Inflammatory macrophage treated with lipopolysaccharide for 4 hours (primary cell): ENCODE measurements at regions not wholly inside any gene's neighbourhood (a gene's known extent, or its start where the extent isn't known, plus 50 kb on each side); places are given as distances from the start of the nearest gene placed in this dataset.

ENCODE experiments used
- DNase-seq: peaks from one replicate; pipeline ENCODE4 v3.0.0-alpha.2; 2020

GRCh38 chr6:125499535-125499934, 197.8 kb upstream of the HDDC2 start:
- DNase-seq: no peak

GRCh38 chr6:125503181-125503580, 201.4 kb upstream of the HDDC2 start:
- DNase-seq: no peak

- no peak for DNase-seq
Observed at GRCh38 chr6:125507987-125508655, 206.4 kb upstream of the HDDC2 start.

GRCh38 chr6:125508793-125509192, 207.0 kb upstream of the HDDC2 start:
- DNase-seq: no peak

GRCh38 chr6:125509477-125509876, 207.7 kb upstream of the HDDC2 start:
- DNase-seq: no peak

GRCh38 chr6:125510405-125510804, 208.6 kb upstream of the HDDC2 start:
- DNase-seq: no peak

GRCh38 chr6:125511809-125512396, 210.1 kb upstream of the HDDC2 start:
- no peak for DNase-seq

GRCh38 chr6:125512621-125513020, 210.9 kb upstream of the HDDC2 start:
- DNase-seq: no peak

- no peak for DNase-seq
Observed at GRCh38 chr6:125513978-125514377, 212.2 kb upstream of the HDDC2 start.

- no peak for DNase-seq
Observed at GRCh38 chr6:125516644-125517043, 214.9 kb upstream of the HDDC2 start.

GRCh38 chr6:125519367-125519766, 217.6 kb upstream of the HDDC2 start:
- DNase-seq: no peak

- DNase-seq: no peak
Observed at GRCh38 chr6:125524356-125524755, 222.6 kb upstream of the HDDC2 start.

- no peak for DNase-seq
Observed at GRCh38 chr6:125526007-125526720, 223.3 kb upstream of the HEY2 start.

GRCh38 chr6:125528621-125529041, 220.8 kb upstream of the HEY2 start:
- no peak for DNase-seq

- DNase-seq: no peak
Observed at GRCh38 chr6:125529061-125529460, 220.4 kb upstream of the HEY2 start.

GRCh38 chr6:125533710-125534397, 215.6 kb upstream of the HEY2 start:
- DNase-seq: no peak

- no peak for DNase-seq
Observed at GRCh38 chr6:125534430-125535263, 214.8 kb upstream of the HEY2 start.

GRCh38 chr6:125537090-125537489, 212.3 kb upstream of the HEY2 start:
- DNase-seq: no peak

GRCh38 chr6:125539892-125540291, 209.5 kb upstream of the HEY2 start:
- DNase-seq: no peak

GRCh38 chr6:125544819-125545218, 204.6 kb upstream of the HEY2 start:
- DNase-seq: no peak

- DNase-seq: no peak
Observed at GRCh38 chr6:125546841-125547251, 202.6 kb upstream of the HEY2 start.

- no peak for DNase-seq
Observed at GRCh38 chr6:125547381-125547780, 202.1 kb upstream of the HEY2 start.
